GM18508 (cell line): ENCODE measurements at regions not wholly inside any gene's neighbourhood (a gene's known extent, or its start where the extent isn't known, plus 50 kb on each side); places are given as distances from the start of the nearest gene placed in this dataset.
"Not testable (repeated sequence)": the region's sequence is repeated elsewhere in the genome, so short reads cannot be mapped to it uniquely, and the experiment has no call there.

Source experiments
- ATAC-seq: cut with Tn5 transposase; IDR thresholded peaks from one replicate; pipeline ENCODE4 v1.9.1; 2021; ENCODE audit warnings: moderate number of reproducible peaks; ENCODE audit not compliant: insufficient read depth, unreplicated experiment

DNA sequence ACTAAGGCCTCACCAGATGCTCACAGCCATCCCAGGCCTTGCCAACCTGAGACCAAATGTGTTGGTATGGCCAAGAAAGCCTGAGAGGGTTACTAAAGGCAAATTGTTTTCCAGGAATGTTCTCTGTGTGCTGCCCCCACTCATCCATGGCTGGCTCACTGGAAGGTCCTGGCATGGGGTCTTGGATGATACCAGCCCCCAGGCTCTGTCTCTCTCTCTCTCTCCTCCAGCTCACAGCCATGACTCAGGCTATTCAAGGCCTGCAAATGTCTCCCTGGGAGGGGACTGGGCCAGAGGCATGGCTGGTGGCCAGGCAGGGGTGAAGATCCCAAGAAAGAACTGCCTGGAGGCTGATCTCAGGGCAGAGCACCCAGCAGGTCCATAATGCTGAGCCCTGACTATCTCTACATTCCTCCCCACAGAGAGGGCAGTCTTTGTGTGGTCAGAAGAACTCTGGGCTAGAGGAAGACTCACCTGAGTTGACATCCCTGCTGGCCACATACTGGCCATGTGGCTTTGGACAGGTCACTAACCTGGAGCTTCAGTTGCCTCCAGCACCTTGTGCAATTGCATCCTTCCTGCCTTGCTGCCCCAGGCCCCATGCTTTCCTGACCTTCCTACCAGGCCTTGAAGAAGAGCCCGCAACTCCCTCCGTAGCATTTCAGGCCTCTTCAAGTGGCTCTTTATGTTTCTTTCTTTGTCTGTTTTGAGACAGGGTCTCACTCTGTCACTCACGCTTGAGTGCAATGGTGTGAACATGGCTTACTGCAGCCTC lies 150.4 kb downstream of the ZFP36L2 start:
- no peak for ATAC-seq

DNA sequence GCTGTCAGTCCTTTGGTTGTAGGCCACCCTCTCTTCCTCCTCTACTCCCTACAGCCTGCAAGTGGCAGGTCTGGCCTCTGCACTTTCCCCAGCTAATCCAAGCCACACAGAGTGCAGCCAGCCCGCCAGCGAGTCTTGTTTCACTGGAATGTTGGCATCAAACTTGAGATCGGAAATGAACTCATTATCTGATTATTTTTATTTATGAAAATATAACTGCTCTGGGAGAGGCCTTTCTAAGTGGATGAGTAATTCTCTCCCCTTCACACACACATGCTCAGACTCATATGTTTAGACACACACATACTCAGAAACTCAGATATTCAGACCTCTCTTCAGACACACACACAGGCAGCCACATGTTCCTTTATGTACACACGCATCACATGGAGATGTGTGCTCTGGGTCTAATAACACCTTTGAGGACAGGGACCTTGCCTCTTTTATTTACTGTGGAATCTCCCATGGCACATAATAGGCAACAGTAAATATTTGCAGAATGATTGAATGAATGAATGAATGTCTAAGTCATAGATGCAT lies 151.3 kb downstream of the ZFP36L2 start:
- ATAC-seq, result no peak

DNA sequence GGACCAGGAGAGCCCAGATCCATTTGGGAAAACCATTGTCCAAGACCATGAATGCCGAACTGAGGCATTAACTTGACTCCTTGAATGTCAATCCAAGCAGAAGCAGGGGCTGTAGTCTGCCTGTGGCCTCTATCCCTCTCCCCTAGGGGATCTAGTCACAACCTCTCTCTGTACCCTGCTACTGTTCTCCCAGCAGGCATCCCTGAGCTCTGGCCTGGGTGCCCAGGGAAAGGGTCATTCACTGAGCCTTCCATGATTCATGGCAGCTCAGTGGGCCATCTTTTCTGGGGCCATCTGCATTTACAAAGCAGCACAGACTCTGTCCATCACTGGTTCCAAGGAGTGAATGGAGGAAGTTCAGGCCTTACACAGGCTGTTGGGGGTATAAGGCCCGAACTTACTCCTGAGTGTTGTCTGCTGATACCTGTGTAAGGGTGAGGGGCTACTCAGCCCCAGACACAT lies 151.8 kb downstream of the ZFP36L2 start:
- ATAC-seq, result no peak

DNA sequence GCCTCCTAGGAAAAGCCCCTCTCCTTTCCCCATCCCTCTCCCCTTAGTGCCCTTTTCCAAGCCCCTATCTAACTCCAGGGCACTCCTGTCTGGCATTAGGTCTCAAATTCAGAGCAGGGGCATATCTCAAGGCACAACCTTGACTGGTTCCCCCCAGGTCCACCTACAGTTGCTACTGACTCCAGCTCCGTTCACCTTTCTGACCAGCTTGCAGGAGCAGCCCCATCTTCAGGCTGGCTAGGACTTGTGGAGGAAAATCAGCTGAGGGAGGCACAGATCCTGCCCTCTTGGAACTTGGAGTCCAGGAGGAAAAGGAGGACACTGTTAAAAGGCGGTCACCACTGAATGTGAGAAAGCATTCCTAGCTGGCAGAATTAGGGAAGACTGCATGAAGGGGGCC lies 152.4 kb downstream of the ZFP36L2 start:
- ATAC-seq, result no peak

DNA sequence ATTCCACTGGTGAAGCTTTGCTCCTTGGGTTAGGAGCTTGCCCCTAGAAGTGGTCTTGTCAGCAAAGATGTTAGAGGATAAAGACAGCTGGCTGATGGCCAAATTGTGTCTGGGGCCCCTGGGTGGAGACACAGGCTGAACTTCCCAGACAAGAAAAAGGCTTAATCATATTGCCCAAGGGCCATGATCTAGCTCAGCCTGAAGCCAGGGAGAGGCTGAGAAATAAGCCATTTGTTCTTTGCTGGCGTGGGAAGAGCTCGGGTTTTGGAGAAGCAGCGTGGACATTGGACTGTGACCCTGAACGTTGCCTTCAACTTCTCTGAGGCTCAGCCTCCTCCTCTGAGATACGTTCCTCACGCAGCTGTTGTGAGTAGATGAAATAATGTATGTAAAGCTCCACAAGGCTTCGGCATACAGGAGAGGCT lies 153.0 kb downstream of the ZFP36L2 start:
- no peak for ATAC-seq

DNA sequence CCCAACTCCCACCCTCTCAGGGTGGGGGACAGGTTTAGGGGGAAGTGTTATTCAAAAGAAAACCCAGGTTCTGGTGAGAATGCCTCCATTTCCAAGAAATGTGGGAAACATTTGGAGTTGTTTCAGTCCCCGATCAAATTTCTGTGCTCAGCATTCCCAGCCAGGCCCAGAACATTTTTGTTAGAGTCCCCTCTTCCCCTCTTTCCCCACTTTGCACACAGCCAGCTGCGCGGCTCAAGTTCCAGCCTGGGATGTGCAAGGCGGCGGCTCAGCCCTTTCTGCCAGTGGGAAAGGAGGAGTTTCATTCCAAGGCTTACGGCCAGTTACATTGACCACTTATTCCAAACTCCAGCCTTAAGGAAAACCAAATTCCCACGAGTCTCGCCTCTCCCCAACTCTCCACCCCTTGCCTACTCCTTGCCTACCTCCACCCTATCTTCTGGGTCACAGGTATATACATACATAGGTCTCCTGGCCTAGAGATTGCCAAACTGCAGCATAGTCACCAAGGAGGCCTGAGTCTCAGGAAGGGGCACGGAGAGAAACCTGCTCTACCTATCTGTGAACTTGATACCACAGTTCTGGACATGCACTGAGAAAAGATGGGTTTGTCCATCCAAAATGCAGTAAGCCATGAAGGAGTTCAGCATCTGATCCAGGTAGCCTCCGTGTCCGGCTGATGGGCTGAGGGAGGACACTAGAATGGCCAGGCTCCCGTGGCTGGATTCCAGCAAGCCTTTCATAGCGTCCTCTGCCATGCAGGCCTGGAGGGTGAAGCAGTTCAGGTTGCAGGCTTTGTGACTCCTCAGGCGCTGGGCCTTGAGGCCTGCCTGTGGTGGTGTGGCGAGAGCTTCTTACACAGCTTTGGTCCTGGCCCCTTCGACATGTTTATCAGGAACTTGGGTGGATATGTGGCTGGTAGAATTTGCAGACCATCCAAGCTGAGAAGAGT lies 154.5 kb downstream of the ZFP36L2 start:
- ATAC-seq, result no peak

DNA sequence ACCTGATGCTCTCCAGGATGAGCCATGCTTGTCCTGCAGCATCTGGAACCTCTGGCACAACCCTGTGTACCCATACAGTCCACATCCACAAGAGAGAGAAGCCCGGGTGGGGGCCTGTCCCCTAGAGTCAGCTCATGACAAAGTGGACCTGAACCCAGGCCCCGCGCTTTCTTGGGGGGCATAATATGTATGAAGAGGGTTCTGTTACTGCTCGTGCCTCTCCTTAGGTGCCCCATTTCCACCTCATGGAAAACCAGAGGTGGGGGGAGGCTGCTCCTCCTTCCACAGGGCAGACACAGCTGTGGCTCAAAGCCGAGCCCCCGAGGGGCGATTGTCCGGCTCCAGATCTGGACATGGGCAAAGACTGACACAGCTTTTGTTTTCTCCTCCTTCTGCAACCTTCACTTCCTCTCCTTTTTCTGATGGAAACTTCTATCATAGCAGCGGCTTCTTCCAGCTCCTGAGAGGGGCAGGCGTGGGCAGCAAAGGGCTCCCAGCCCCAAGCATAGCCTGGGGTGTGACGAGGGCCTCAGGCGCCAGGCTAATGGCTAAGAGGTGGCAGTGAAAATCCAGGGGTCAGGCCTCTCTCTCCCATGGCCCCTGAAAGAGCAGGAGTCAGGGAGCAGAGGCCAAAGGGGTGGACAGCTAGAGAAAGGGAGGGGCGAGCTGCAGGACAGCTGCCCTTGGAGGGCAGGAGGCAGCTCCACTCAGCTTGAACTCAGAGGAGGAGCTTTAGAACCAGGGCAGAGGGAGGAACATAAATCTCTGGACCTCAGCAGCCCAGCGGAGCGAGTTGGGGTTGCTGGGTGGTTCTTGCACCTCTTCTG lies 155.5 kb downstream of the ZFP36L2 start:
- no peak for ATAC-seq

DNA sequence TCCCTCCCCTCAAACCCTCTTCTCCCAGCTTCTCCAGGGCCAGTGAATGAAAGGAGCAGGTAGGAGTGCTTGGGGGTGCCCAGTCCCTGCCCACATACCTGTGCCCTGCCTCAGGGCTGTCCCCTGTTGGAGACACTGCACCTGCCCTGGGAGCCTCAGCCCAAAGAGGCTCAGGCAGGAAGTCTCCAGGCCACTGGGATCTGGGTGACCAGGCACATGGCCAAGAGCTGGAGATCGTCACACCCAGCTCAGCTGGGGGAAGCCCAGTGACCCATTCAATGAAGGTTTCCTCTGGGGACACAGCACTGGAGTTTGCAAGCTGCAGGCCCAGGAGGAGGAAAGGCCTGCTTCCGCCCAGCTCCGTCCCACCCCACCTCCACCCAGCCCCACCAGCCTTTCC lies 156.4 kb downstream of the ZFP36L2 start:
- ATAC-seq, result no peak

DNA sequence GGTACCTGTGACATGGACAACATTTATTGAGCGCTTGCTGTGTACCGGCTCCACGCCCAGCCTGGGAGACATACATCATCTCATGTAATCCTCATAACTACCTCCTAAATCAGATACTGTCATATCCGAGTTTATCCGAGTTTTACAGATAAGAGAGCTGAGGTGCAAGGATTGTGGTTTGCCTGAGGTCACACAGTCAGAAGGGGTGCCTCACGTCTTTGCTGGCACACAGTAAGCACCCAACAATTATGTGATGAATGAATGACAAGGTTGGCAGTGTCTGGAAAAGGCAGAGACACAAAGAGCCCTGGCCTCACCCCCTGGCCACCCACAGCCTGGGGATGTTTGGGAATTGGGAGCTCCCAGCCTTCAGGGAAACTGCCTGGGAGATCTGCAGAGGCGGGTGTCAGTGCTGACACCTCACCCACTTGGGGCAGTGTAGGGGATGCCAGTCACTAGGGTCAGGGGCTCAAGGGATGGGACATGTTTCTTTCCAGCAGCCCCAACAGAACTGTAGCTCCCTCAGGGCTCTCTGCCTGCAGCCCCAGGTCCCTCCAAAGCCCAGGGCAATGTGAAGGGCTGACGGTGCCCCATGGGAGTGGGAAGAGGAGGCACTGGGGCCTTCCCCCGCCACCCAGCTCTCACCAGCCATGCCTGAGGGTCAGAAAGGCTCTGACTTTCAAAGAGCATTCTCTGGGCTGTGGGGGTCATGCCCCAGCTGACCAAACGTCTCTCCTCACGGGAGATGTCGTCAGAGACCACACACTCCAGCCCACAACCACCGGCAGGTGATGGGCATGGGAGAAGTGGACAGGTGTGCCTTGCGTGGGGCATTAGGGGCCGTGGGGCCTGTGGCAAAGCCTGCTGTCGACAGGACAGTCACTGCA lies 157.5 kb downstream of the ZFP36L2 start:
- no peak for ATAC-seq

DNA sequence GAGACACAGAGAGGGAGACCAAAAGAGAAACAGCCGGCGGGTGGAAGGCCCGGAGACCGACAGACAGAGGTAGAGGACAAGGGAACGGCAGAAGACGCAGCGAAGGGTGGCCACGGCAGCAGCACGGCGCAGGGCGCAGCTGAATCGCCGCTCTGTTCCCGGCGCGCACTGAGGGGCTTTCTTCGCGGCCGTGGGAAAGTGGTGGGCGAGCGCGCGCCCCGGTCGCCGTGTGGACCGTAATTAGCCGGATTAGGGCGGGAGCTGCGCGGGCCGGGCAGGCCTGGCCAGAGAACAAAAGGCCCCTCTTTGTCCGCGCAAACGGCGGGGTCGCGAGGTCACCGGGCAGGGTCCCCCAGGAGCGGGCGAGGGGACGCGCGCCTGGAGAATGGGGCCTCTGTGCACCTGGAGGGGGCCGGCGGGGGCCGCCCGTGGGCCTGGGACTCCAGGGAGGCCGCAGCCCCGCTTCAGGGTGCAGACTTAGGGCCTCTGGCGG lies 158.3 kb downstream of the ZFP36L2 start:
- no peak for ATAC-seq

DNA sequence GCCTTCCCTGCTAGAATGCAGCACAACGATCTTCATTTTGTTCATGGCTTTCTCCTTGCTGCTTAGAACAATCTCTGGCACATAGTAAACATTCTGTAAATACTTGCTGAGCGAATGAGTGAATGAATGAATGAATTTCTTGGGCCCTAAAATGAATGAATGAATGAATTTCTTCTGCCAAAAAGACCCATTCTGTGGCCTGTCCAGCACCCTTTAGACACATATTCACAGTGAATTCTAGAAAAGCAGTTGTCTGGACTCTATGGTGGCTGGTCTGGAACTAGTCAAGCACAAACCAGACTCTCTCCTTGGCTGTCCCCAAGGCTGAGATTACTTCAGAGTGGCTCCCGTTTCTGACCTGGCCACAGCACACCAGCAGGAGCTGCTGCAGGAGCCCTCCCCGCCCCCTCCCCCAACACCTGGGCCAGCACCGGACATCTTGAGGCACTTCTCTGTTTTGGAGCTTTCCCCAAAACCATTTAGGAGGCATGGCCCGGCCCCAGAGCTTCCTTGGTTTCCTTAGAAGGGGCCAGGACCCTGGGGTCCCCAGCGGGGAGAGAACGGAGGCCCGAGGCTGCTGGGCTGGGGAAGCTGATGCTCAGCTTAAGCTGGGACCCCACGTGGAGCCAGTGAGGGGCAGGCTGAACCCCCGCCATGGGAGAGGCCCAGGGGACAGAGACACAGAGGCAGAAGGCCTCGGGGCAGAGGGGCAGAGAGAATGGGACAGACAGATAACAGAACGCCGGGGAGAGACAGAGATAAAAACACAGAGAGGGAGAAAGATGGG lies 159.0 kb downstream of the ZFP36L2 start:
- no peak for ATAC-seq

DNA sequence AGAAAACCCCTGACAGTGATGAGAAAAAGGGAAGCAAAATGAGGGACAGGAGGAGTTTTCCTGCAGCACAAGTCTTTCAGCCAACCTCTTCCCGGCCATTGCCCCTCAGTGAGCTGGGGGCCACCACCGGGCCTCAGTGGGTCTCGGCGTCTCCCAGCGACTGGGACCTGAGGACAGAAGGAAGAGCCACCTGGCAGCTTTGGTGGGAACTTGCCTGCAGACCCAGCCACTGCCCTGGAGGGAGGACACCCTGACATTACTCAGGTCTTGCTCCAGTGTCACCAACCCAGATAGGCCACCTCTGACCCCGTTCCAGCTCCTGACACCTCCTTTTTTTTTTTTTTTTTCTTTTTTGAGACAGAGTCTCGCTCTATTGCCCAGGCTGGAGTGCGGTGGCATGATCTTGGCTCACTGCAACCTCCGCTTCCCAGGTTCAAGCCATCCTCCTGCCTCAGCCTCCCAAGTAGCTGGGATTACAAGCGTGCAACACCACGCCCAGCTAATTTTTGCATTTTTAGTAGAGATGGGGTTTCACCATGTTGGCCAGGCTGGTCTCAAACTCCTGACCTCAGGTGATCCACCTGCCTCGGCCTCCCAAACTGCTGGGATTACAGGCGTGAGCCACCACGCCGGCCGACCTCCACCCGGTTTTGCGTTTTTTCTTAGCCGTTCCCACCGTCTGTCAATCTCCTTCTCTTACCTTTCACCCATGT lies 159.7 kb downstream of the ZFP36L2 start:
- ATAC-seq, result not testable (repeated sequence)

DNA sequence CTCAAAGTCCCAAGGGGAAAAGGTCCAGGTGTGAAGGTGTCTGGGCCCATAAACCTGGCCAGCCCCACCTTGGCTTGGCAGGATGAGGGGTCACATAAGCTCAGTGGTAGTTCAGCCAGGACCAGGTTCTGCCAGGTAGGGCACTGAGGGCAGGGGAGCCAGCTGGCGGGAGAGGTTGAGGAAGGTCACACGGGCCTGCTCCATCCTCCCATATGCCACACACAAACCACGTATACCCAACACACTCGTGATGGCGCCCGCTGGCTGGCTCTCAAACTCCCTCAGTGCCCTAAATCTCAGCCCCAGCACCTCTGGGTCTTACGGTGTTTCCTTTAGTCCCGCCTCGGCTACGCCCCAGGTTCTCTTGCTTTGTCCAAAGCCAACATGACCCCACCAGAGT lies 160.5 kb downstream of the ZFP36L2 start:
- ATAC-seq, result no peak

DNA sequence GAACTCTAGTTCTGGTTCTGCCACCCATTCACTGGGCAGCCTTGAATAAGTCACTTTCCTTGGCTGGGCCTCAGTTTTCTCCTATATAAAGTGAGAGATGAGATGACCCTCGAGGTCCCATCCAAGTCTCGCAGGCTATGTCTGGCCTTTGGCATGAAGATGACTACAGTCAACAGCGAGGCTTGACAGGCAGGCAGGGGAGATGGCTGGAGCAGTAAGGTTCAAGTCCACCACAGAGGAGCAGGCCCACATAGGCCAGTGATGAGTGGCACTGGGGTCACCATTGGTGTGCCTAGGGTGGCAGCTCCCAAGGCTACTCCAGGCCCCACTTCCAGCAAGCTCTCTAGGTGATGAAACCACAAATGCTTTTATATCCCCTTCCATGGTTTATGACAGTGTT lies 161.4 kb downstream of the ZFP36L2 start:
- ATAC-seq, result no peak

DNA sequence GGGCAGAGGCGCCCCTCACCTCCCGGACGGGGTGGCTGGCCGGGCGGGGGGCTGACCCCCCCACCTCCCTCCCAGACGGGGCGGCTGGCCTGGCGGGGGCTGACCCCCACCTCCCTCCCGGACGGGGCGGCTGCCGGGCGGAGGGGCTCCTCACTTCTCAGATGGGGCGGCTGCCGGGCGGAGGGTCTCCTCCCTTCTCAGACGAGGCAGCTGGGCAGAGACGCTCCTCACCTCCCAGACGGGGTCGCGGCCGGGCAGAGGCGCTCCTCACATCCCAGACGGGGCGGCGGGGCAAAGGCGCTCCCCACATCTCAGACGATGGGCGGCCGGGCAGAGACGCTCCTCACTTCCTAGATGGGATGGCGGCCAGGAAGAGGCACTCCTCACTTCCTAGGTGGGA lies 163.3 kb downstream of the ZFP36L2 start:
- not testable (repeated sequence) for ATAC-seq

DNA sequence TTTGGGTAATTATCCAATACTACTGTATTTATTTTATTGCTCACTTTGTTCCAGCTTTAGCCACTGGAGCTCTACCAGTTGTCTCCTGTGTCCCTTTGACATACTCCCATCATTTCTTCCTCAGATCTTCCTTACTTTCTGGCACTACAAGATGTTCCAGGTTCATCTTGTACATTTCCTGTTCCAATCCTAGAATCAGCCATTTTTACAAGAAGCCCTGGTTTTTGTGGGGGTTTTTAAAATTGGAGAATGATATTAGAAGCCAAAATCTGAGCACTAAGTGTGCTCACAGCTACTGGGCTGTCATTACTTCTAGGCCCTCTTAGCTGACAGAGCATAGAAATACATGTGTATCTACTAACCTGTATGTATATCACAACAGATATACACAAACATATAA lies 164.3 kb downstream of the ZFP36L2 start:
- no peak for ATAC-seq

DNA sequence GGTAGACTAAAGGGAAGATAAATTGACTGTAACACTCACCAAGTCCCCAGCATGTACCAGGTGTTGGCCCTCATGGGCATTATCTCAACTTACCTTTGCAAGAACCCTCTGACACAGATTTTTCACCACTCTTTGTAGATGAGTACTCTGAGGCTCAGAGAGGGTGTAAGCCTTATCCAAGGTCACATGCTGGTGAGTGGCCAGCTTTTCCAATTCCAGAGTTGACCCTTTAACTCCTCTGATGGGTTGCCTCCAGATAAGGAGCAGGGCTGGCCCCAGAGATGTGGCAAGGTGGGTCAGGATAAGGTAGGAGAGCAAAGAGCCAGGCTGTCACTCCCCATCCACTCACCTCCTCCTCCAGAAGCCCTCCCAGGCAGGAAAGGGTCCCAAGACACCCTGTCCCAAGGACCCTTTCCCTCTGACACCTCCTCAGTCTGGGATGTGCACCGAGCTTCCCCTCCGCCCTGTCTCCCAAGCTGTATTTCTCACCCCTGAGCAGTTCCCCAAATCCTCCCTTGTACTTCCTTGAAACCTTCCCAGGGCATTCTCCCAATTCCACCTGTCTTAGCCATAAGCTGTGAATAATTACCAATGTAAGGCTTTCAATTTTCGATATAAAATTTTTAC lies 165.9 kb downstream of the ZFP36L2 start:
- no peak for ATAC-seq
